ENCODE measurements at regions not wholly inside any gene's neighbourhood (a gene's known extent, or its start where the extent isn't known, plus 50 kb on each side); places are given as distances from the start of the nearest gene placed in this dataset.

- DNase-seq (ENCODE audit: low read depth): no peak
These were observed 523.1 kb downstream of the CD83 start for GRCh38 chr6:14640631-14641030.

GRCh38 chr6:14641423-14642135 is 524.0 kb downstream of the CD83 start:
- no peak for DNase-seq (ENCODE audit: low read depth)

DNA sequence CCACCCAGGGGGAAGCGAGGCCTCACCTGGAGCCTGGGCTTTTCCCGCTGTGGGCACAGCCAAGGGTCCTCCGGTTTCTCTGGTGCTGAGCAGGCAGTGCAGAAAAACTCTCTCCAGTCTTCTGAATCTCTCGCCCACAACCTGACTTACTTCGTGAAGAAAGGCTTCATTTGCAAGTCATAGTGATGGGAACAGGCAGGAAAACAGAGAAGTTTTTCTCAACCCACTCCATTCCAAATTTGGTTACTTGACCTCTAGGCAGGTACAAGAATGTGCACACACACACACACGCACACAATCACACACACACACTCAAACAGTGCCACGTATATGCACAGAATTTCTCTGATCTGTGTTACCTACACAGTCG is 524.5 kb downstream of the CD83 start:
- DNase-seq (ENCODE audit: low read depth): no peak

DNA sequence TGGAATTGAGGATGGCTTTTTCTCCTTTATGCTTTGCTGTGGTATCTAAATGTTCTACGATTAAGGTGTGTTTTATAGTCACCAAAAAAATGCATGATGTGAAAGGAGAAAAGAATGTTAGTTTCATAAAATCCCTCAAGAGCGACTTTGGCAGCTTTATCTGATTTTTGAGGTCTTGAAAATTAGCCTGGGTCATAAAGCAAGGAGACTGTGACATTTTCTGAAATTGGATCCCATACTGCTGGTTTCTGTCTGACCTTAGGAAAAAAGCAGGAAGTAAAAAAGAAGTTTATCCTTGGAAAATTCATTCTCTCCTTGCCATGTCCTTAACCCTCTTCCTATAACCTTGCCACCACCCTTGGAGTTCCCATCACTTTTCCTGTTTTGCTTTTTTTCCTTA is 525.3 kb downstream of the CD83 start:
- no peak for DNase-seq (ENCODE audit: low read depth)

GRCh38 chr6:14644381-14644780 is 526.8 kb downstream of the CD83 start:
- no peak for DNase-seq (ENCODE audit: low read depth)

- no peak for DNase-seq (ENCODE audit: low read depth)
These were observed 527.6 kb downstream of the CD83 start for GRCh38 chr6:14645221-14645620.

GRCh38 chr6:14645841-14646240 is 528.3 kb downstream of the CD83 start:
- no peak for DNase-seq (ENCODE audit: low read depth)

DNA sequence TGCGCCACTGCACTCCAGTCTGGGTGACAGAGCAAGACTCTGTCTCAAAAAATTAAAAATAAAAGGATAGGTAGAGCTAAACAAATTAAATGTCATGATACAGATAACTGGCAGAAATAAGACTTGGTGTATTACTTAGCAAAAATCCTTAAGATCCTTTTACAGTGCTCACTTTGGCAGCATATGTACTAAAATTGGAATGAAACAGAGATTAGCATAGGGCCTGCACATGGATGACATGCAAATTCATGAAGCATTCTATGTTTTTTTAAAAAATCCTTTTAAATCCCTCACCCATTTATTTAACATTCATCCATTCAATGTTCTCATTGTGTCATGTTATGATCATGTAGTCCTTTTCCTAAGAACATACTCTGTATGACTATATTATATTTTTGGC is 528.8 kb downstream of the CD83 start:
- no peak for DNase-seq (ENCODE audit: low read depth)

DNA sequence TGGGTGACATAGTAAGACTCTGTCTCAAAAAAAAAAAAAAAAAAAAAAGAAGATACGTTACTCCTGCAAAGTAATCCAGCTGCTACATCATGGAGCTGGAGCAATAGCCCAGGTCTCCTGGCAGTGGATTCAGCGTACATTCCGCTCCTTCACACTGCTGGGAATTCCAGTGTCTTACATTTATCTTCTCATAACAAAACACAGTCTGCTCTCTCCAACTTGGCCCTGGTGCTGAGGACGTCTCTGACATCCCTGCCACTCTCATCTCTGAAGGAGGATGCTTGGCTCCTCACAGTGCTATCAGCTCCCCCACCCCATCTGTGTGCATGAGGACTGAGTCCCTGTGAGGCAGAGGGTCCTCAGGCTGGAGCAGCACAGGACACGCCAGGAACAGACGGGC is 529.8 kb downstream of the CD83 start:
- DNase-seq (ENCODE audit: low read depth): no peak

DNA sequence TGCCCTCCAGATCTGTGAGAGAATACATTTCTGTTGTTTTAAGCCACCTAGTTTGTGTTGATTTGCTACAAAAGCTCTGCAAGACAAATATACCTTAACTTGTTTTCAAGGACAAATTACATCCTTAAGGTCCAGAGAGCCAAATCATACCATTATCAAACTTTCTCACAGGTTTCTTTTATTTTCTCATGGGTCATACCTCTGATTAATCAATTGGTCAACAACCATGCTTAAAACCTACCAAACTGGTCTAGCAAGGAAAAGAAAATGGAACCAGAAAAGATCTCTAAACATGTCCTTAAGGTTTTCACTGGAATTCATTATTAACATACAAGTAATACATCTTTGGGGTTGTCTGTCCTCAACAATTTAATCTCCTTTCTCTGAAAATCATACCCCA is 535.0 kb downstream of the CD83 start:
- DNase-seq (ENCODE audit: low read depth): no peak

DNA sequence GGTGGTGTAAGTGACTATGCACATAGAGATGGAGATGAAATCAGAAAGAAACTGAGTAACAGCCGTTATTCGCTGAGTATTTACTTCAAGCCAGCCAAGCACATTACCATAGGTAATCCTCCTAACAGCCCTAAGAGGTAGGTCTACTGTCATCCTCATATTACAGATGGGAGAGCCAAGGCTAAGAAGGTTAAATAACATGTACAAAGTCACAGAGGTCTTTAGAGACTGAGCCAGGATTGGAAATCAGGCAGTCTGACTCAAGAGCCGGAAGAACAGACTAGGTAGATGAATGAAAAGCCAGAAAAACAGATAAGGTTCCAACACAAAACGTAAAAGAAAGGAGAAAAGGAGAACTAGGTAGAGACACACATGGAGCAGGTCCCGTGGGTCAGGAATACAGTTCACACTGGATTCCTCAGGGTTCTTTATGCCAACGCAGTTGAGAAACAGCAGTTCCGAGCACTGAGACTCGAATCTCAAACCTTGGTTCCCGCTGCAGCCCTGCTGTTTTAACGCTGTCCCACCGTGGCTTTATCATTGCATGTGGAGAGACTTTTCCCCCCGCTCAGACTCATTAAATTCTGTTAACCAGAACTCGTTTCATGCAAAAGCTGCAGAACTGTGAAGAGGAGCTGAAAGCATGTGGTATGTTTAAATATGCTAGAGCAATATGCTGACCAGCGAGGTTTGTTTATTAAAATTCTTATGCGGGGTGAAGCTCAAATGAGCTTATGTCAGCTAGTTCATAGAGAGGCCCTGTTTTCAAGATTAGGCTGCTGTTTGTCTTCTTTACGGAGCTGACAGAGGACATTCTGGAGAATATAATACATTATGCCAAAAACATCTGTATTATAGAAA is 537.9 kb downstream of the CD83 start:
- no peak for DNase-seq (ENCODE audit: low read depth)

DNA sequence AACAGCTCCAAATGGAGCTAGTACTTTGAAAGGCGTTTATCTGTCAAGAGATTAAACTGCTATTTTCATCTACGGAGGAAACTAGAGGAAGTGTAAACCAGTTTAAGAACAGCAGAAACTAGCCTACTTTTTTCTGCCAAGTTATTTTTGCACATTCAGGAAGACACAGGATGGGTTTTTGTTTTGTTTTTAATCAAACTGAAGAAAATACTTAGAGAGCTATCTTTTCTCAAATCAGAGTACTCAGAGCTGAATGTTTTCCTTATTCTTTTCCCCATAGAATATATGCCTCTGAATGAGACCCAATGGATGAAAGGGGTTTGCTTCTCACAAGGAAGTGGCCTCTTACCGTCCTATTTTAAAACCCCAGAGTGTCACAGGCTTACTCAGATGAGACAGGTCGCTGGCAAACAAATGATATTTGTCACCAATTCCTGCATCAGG is 538.5 kb downstream of the CD83 start:
- DNase-seq (ENCODE audit: low read depth): no peak

- DNase-seq (ENCODE audit: low read depth): no peak
These were observed 539.1 kb downstream of the CD83 start for GRCh38 chr6:14656649-14657048.

DNA sequence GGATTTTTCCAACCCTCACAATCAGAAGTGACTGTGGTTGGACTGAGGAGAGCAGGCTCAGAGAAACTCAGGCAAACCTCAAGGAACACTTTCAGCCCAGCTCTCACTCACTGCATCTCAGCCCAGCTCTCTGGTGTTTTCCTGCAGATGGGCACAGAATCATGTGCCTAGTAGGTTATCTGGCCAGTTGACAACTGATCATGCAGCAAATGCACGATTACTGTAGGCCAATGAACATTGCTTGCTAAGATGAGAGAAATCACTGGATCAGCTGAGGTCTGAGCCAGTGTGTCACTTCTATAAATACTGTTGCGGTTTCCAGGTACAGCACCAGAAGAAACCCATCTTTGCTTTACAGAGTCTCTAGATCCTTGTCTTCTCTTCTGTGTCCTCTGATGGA is 540.5 kb downstream of the CD83 start:
- DNase-seq (ENCODE audit: low read depth): no peak

DNA sequence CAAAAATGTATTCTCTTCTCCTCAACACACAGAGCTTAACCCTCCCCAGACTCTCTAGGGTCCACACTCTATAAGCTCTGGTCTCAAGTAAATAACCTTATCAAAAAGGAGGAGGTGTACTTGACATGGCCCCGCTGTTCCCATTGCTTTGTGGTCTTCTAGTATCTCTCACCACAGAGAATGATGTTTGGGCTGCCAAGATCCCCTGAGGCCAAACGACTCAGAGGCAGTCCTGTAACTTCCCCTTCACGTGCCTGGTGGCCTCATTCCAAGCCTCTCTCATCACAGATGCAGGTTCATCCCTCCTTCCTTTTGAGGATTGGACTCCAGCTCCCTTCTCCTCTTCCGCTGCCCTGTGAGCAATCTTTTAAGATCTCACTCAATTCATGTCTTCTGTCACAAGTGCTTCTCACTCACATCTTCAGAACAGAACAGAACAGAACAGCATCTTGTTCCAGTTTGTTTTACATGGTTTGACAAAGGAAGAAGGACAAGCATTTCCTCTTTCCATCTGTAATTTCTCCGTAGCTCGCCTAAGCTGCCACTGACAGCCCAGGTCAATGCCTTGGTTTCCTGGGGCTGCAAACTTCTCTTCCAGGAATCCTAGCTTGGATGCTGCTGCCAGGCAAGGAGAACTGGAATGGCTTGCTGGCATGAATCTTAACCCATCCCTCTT is 541.5 kb downstream of the CD83 start:
- no peak for DNase-seq (ENCODE audit: low read depth)

DNA sequence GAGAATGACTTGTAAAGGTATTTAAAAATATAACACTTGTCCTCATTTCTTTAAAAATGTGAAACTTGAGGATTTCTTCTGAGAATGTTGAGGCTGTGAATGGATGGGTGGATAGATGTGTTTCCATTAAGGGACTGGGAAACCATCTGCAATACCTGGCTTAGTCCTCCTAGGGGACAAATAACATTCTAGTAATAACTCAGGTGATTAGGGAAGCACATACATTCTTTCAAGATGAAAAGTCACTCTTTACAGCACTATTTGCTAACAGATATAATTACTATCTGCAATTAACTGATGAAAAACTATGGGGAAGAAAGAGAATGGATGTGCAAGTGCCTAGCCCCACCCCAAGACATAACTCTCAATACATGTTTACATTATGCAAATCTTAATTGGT is 542.3 kb downstream of the CD83 start:
- no peak for DNase-seq (ENCODE audit: low read depth)

- no peak for DNase-seq (ENCODE audit: low read depth)
These were observed 543.4 kb downstream of the CD83 start for GRCh38 chr6:14660806-14661579.

GRCh38 chr6:14661691-14662090 is 544.1 kb downstream of the CD83 start:
- no peak for DNase-seq (ENCODE audit: low read depth)

- DNase-seq (ENCODE audit: low read depth): no peak
These were observed 546.6 kb downstream of the CD83 start for GRCh38 chr6:14664112-14664601.

GRCh38 chr6:14664621-14665315 is 547.2 kb downstream of the CD83 start:
- no peak for DNase-seq (ENCODE audit: low read depth)

Measured in GM04503 (cell line).